ENCODE measurements at regions not wholly inside any gene's neighbourhood (a gene's known extent, or its start where the extent isn't known, plus 50 kb on each side); places are given as distances from the start of the nearest gene placed in this dataset.

GRCh38 chr2:128555433-128555832 is 236.8 kb upstream of the HS6ST1 start:
- TF ChIP-seq CTCF (conservative IDR thresholded peaks at IDR 0.05): no peak

DNA sequence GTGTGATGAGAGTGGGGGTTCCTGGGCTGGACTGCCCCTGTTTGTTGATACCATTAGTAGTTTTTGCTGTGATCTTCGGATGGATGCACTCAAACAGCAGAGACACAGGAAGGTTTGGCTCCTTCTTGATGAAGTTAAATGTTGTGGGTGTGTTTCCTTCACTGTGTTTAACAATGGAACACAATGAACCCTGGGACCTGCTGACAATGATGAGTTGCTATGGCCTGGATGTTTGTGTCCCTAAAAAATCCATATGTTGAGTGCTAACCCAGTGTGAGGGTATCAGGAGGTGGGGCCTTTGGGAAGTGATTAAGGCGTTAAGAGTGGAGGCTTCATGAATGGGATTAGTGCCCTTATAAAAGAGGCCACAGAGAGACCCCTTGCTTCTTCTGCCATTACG is 237.4 kb upstream of the HS6ST1 start:
- no peak overlapping the region for H3K27ac ChIP-seq
- TF ChIP-seq CTCF (conservative IDR thresholded peaks at IDR 0.05): no peak

More at GRCh38 chr2:128555433-128555832, 236.8 kb upstream of the HS6ST1 start:
- no peak overlapping the region for H3K27ac ChIP-seq

- H3K27ac ChIP-seq: no peak overlapping the region
- no peak for TF ChIP-seq CTCF (conservative IDR thresholded peaks at IDR 0.05)
Observed at GRCh38 chr2:128556633-128557032, 238.0 kb upstream of the HS6ST1 start.

- H3K27ac ChIP-seq: no peak overlapping the region
- no peak for TF ChIP-seq CTCF (conservative IDR thresholded peaks at IDR 0.05)
Observed at GRCh38 chr2:128557069-128557468, 238.4 kb upstream of the HS6ST1 start.

- TF ChIP-seq CTCF (conservative IDR thresholded peaks at IDR 0.05): no peak
- H3K27ac ChIP-seq: no peak overlapping the region
Observed at GRCh38 chr2:128557831-128558241, 239.2 kb upstream of the HS6ST1 start.

DNA sequence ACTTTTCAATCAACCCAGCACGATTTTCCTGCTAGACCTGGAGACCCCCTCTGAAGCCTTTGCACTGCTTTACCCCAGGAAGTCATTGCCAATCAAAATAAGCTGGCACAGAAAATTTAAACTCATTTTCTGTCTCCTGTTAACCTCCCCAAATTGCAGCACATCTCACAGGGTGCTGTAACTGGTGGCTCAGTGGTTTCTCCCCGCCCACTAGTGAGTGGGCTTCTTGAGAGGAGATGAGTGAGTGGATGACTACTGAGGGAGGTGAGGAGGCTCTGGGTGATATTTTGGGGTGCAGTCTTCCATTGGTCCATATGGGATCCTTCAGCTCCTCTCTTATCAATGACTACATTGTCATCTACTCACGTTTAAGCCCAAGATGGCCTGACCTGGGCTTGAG is 239.8 kb upstream of the HS6ST1 start:
- no peak overlapping the region for H3K27ac ChIP-seq
- no peak for TF ChIP-seq CTCF (conservative IDR thresholded peaks at IDR 0.05)

DNA sequence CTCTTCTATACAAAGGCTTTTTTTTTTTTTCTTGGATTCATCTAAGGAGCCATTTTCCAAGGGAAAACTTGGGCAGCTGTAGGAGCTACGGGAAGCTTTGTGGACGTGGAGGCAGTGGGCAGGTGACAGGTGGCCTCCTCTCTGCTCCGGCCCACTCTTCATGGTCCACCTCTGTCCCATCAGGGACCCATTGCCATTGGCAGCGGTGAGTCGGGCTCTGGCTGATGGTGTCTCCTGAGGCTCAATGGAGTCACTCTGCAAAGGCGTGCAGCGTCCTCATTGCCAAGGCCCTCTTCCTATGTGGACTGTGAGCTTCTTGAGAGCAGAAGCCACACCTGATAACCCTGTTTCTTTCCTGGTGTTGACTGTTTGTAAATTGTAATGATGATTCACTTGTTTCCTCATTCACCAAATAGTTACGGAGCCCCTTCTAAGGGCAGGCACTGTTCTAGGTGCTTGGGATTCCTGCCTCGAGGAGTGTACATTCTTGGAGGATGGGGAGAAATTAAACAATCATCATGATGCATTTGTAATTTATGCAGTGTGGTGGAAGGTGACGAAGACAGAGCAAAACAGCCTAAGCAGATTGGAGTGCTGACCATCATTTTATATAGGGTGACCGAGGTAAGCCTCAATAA is 240.3 kb upstream of the HS6ST1 start:
- no peak overlapping the region for H3K27ac ChIP-seq
- no peak for TF ChIP-seq CTCF (conservative IDR thresholded peaks at IDR 0.05)

Measured in VCaP (cell line).